ENCODE measurements at regions not wholly inside any gene's neighbourhood (a gene's known extent, or its start where the extent isn't known, plus 50 kb on each side); places are given as distances from the start of the nearest gene placed in this dataset.
A peak's percentile ranks its signal among the peaks of the same experiment; 100 is the strongest.
"Not testable (repeated sequence)": the region's sequence is repeated elsewhere in the genome, so short reads cannot be mapped to it uniquely, and the experiment has no call there.

GRCh38 chr18:14937271-14937670 lies 189.3 kb downstream of the ANKRD30B start:
- no peak for DNase-seq

DNA sequence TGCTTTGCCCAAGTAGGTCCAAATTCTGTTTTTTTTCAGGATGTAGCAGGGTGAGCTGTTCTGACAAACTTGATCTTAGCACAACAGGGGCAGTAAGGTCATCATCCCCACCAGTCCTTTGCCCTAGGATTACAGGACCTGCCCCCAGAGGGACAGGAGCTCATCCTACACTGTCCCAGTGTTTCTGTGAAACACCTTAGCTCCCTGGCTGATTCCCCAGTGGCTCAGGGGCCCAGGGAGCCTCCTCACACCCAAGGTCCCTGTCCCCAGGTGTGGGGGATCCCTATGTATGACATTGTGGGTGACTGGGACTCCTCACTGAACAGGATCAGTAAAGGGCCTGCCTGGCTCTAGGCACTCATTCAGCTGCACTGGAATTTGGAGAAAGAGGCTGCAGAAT lies 191.2 kb downstream of the ANKRD30B start:
- DNase-seq, result no peak

DNA sequence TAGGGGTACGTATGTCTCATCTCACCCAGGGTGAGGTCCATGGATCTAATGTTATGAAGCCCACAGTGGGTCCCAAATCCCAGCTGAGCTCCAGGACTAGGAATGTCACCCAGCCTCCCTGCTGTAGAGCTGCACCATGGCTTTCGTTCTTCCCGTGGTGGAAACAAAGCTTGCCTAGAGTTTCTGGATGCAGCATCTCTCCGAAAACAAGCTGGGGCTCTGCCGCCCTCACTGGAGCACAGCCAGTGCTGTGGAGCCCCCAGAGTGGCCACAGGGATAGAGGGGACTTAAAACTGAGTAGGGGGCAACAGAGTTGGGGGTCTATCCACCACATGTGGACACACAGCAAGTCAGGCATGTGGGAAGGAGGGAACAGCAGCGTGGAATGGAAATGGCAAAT lies 192.1 kb downstream of the ANKRD30B start:
- DNase-seq, result not testable (repeated sequence)

GRCh38 chr18:14940735-14941134 lies 192.8 kb downstream of the ANKRD30B start:
- no peak for DNase-seq

GRCh38 chr18:14941256-14941655 lies 193.3 kb downstream of the ANKRD30B start:
- DNase-seq, result no peak

DNA sequence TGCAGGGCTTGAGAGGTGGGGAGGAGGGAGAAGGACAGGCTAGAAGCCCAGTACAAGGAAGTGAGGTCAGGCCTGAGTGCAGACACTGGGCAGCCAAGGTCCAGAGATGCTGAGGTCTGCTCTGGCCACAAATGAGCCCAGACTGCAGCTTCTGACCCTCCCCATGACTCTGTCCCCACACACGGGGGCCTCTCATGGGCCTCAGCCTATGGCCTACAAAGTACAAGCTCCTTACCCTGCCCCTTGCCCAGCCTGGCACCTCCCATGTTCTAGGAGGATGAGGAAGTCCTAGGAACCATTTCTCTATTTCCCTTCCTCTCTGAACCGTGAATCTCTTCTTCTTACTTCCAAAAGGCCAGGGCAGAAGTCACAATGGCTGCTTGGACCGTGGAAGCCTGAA lies 193.8 kb downstream of the ANKRD30B start:
- no peak for DNase-seq

DNA sequence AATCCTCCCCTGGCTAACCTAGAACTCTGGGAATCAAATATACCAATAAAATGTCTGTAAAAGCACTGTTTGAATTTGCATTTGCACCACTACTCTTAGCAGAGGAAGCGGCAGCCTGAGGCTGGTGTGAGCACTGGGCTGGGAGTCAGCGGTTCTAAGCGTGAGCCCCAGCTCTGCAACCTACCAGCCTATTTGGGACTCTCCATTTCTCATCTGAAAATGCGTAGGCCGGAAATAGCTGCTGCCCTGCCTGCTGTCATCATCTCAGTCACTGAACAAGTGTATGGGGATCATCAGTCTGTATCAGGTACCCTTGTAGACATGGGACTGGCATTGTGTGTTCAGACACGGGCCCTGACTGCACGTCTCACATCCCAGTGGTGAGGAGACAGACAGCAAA lies 194.3 kb downstream of the ANKRD30B start:
- DNase-seq, result no peak

GRCh38 chr18:14943486-14943885 lies 195.5 kb downstream of the ANKRD30B start:
- DNase-seq, result no peak

DNA sequence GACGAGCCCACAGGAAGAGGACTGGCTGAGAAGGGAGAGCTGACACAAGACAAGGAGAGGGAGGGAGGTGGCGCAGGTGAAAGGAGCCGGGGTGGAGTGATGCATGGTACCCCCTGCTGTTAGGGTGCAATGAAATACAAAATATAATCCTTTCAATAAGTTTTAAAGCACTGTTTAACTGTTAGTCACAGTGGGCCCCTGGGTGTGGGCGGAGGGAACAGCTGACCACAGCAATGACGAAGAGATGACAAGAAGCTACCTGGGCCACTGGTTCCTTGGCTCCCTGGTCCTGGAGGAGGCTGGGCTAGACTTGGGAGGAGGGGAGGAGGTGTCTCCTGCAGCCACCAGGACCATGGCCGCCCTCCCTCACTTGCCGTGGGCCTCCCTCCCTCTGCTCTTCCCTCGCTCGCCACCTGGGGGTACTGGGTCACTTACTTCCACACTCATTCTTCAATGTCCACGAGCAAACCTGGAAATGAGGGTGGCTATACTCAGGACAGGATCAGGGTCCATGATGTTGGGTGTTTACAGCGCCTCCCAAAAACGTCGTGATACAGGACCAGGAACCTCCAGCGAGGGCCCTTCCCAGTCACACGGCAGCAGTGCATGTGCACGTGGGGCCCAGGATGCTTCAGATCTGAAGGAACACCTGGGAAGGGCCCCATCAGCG lies 196.1 kb downstream of the ANKRD30B start:
- no peak for DNase-seq

GRCh38 chr18:14944838-14945237 lies 196.9 kb downstream of the ANKRD30B start:
- DNase-seq, result no peak

- no peak for DNase-seq
These were observed 197.3 kb downstream of the ANKRD30B start for GRCh38 chr18:14945286-14945685.

DNA sequence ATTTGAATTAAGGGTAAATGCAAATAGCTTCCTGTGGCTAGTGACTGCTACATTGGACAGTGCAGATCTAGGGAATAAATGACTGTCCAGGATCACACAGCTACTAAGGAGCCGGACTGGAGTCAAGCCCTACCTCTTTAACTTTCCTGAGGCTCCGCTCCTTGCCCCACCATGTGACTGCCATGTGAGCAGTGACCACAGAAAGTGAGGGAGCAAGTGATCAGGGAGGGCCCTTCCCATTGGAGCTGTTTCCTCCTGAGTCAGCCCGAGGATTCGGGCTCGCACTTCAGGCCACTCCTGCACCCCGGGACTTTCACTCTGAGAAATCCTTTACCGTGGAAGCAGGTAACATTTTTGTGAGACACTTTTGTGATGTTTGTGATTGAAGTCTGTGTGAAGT lies 198.0 kb downstream of the ANKRD30B start:
- no peak for DNase-seq

GRCh38 chr18:14946741-14947470 lies 198.9 kb downstream of the ANKRD30B start:
- DNase-seq, result not testable (repeated sequence)

DNA sequence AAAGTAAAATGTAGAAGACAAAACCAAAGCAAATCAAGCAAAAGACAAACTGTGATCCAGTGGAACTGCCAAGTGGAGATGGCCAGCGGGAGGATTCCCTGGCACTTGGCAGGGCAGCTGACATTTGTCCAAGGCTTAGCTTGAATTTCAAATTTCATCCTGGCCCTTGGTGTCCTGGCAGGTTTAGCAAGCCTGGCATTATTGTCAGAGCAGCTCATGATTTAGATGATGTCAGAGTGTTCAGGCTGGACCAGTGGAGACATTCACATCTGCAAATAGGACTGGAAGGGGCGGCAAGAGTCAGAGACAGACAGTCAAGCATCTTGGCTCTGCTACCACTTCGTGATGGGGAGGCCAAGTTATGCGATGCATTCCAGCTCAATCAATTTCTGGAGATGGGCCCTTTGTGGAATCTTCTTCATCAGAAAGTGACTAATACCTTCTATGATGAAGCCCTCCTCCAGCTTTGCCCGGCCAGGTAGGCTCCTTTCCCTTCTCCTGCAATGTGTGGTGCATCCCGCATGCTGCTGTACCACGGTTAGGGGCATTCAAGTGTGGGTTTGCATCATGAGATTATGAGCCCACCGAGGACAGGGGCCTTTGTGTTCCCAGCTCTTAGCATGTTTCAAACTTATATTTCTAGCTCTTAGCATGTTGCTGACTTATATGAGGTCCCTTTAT lies 199.7 kb downstream of the ANKRD30B start:
- DNase-seq, result no peak

DNA sequence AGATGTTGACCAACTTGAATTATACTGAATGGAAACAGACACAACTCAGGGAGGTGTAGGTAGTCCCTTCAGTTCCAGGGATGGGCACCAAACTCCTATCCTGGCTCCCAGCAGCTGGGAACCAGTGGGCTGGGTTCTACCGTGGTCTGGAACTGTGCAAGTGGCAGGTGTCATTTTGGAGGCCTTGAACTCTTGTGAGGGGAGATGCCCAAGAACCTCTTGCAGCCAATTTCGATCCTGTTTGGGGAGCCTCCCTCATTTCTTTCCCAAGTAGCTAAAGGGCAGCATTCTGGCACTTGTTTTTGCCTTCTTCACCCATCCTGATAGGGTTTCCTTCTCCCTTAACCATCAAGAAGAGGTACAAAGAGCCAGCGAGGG lies 200.2 kb downstream of the ANKRD30B start:
- DNase-seq, result no peak

- DNase-seq, result no peak
These were observed 202.1 kb downstream of the ANKRD30B start for GRCh38 chr18:14949800-14950664.

GRCh38 chr18:14952444-14953077 lies 204.6 kb downstream of the ANKRD30B start:
- DNase-seq, result not testable (repeated sequence)

- no peak for DNase-seq
These were observed 210.7 kb downstream of the ANKRD30B start for GRCh38 chr18:14958701-14959100.

DNA sequence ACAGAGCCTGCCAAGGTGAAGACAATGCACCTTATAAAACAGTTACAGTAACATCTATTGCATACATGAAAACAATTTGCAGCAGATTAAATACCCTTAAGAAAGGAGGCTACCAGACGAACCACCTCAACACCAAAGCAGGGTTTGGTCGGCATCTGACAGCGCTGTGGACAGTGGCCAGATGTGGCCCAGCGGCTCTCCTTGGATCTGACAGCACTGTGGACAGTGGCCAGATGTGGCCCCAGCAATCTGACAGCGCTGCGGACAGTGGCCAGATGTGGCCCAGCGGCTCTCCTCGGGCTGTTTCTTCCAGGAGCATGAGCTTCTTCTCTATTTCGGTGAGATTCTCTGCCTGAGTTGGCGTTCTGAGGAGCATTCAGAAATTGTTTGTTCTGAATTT lies 211.6 kb downstream of the ANKRD30B start:
- DNase-seq, result no peak

DNA sequence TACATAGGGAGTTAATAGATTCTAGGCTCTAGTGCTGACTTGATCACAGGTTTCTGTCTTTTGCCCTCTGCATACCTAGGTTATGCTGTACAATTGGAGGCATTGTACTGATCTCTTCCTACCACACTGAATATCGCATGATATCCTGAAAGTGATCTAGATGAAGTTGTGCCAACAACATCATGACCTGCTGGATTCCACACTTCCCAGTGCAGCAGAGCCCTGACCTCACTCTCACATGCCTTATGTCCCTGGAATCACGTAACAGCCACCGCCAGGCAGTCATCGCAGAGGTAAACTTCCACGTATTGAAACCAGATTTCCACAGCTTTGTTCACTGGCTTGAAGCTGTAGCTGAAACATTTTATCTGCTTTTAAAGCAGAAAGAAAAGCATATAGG lies 214.0 kb downstream of the ANKRD30B start:
- peak; percentile 65 for DNase-seq

- DNase-seq, result no peak
These were observed 214.7 kb downstream of the ANKRD30B start for GRCh38 chr18:14962626-14963025.

GRCh38 chr18:14963246-14963645 lies 215.3 kb downstream of the ANKRD30B start:
- no peak for DNase-seq
